Lower leg skin (tissue), 4 donors: ENCODE measurements at regions not wholly inside any gene's neighbourhood (a gene's known extent, or its start where the extent isn't known, plus 50 kb on each side); places are given as distances from the start of the nearest gene placed in this dataset.

ENCODE experiments used
- DNase-seq, 2 donors: peaks; one replicate each; pipeline ENCODE4 v3.0.0-alpha.2; 2019; ENCODE audit warnings: low spot score in 2 of 2
- H3K4me3 ChIP-seq: fragments of 200-600 bp; sonication (generic); 2 replicates; pipeline ENCODE4 v1.5.1; 2017; ENCODE audit warnings: mild to moderate bottlenecking, low read depth; ENCODE audit not compliant: poor library complexity, severe bottlenecking
- POLR2A ChIP-seq, 2 donors: fragments of 450-650 bp; IDR thresholded peaks; one replicate each; pipeline ENCODE4 v1.6.1; 2016 to 2017; ENCODE audit warnings: antibody characterized with exemption in 2 of 2, mild to moderate bottlenecking in 1 of 2, moderate library complexity in 1 of 2
- WGBS, 2 donors: methylation state at CpG; one replicate each; pipeline ENCODE4 v1.1.5; 2018; 5-methylcytosine and 5-hydroxymethylcytosine counted together
- intact Hi-C: fragments of 100-400 bp; cut with DNase I; formaldehyde crosslinking; loops from one replicate; pipeline ENCODE4 v1.15.0; 2023; ENCODE audit warnings: low total_unique reads
- TF ChIP-seq, protein P1 (sequence below), 3 donors: fragments of 450-650 bp; IDR thresholded peaks; one replicate each; pipeline ENCODE4 v1.5.1; 2016; ENCODE audit warnings: antibody characterized with exemption in 3 of 3, mild to moderate bottlenecking in 3 of 3, moderate library complexity in 2 of 3

DNA sequence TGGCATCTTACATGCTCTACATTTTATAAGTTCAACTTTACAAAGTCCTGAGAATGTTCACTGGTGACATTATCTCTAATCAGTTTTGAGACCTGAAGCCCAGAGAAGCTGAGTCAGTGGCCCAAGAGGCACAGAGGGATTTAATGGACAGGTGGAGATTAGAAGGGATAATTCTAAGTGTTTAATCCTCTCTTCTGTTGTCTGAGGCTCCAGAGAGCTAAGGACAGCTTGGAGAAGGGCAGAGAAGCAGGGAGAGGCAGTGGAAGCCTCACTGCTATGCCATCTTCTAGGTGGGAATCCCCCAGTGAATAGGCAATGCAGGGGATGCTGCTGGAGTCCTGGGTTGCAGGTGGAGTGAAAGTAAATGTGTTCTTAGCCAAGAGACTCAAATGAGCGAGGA, 369.4 kb upstream of the SLCO3A1 start:
- TF ChIP-seq, protein P1, sequence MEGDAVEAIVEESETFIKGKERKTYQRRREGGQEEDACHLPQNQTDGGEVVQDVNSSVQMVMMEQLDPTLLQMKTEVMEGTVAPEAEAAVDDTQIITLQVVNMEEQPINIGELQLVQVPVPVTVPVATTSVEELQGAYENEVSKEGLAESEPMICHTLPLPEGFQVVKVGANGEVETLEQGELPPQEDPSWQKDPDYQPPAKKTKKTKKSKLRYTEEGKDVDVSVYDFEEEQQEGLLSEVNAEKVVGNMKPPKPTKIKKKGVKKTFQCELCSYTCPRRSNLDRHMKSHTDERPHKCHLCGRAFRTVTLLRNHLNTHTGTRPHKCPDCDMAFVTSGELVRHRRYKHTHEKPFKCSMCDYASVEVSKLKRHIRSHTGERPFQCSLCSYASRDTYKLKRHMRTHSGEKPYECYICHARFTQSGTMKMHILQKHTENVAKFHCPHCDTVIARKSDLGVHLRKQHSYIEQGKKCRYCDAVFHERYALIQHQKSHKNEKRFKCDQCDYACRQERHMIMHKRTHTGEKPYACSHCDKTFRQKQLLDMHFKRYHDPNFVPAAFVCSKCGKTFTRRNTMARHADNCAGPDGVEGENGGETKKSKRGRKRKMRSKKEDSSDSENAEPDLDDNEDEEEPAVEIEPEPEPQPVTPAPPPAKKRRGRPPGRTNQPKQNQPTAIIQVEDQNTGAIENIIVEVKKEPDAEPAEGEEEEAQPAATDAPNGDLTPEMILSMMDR (IDR thresholded peaks at IDR 0.05): no peak
- no peak for TF ChIP-seq POLR2A (IDR thresholded peaks at IDR 0.05)
- no peak overlapping the region for H3K4me3 ChIP-seq
- intact Hi-C loops: no loop called here
- 86 to 88% methylated on average over 1 of the region's 1 CpG for WGBS, 2 donors
- DNase-seq: no peak

- no peak overlapping the region for H3K4me3 ChIP-seq
- DNase-seq: no peak
- TF ChIP-seq, protein P1 (IDR thresholded peaks at IDR 0.05): no peak
- no peak for TF ChIP-seq POLR2A (IDR thresholded peaks at IDR 0.05)
- intact Hi-C loops: no loop called here
- 69 to 79% methylated on average over 4 of the region's 4 CpGs for WGBS, 2 donors
Observed at GRCh38 chr15:91488452-91488851, 365.1 kb upstream of the SLCO3A1 start.

DNA sequence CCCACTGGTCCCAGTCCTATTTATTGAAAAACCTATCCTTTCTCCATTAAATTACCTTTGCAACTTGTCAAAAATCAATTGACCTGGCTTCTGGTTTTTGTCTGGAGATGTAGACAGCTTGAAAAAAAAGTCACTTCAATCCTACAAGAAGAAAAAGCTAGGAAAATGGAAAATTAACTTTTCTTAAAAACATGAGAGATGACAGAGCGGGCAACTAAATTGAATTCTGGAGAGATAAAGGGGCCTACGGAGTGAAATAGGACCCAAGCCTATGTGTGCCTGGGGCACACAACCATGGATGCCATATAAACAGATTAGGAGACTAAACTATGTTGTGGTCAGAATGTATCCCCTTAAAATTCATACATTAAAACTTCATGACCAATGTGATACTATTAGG, 363.3 kb upstream of the SLCO3A1 start:
- 96 to 97% methylated on average over 2 of the region's 2 CpGs for WGBS, 2 donors
- intact Hi-C loops: no loop called here
- DNase-seq: no peak
- TF ChIP-seq POLR2A (IDR thresholded peaks at IDR 0.05): no peak
- TF ChIP-seq, protein P1 (IDR thresholded peaks at IDR 0.05): no peak
- no peak overlapping the region for H3K4me3 ChIP-seq

DNA sequence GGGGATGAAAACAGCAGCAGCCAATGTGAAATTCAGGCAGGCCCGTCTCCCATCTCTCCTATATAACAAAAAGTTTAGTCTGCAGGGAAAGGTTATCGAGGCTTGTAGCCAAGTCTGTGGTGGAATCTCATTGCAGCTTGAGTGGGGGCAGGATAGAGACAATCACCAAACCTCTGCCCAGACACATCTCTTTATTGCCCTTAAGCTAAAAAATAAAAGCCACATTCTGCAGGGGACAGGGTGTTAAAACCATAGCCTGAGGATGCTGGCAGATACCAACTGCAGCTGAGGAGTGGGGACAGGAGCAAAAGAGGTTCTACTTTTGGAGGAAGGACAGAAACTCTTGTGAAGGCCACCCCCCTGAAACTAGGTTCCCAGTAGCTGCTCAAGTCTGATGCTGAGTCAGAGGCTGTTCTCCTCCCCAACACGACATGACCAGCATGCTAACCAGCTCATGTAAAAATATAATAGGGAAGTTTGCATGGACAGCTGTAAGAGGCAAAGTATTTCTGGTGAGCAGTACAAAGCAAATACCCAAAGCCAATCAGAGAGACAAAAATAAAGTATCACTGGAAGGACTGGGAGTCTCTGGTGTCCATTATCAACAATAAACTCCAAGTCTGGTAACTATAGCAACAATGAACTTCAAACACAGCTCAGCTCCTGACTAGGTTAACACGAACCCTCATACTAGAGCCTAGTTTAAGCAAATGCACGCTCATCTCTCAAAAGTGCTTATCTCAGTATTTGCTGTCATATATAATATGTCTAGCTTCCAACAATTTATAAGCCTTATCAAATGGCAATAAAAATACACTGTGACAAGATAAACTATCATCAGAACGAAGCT, 362.2 kb upstream of the SLCO3A1 start:
- intact Hi-C loops: no loop called here
- no peak overlapping the region for H3K4me3 ChIP-seq
- TF ChIP-seq, protein P1 (IDR thresholded peaks at IDR 0.05): no peak
- no peak for TF ChIP-seq POLR2A (IDR thresholded peaks at IDR 0.05)
- WGBS, 2 donors: 51 to 54% methylated on average over 6 of the region's 6 CpGs
- no peak for DNase-seq

GRCh38 chr15:91496754-91497691, 356.5 kb upstream of the SLCO3A1 start:
- intact Hi-C loops: no loop called here
- H3K4me3 ChIP-seq: no peak overlapping the region
- DNase-seq: no peak
- WGBS, 2 donors: 82 to 87% methylated on average over 4 of the region's 4 CpGs
- TF ChIP-seq POLR2A (IDR thresholded peaks at IDR 0.05): no peak
- TF ChIP-seq, protein P1 (IDR thresholded peaks at IDR 0.05): no peak
